ENCODE measurements at regions not wholly inside any gene's neighbourhood (a gene's known extent, or its start where the extent isn't known, plus 50 kb on each side); places are given as distances from the start of the nearest gene placed in this dataset.

GRCh38 chr10:118102121-118102520 lies 55.4 kb upstream of the RAB11FIP2 start:
- no peak for DNase-seq

- no peak for DNase-seq
Measured at GRCh38 chr10:118101501-118101900, 54.8 kb upstream of the RAB11FIP2 start.

Measured in stimulated activated CD4-positive, alpha-beta T cell treated with anti-CD3 and anti-CD28 coated beads, Interleukin-15, amount 100 ng/mL, for 24 hours (primary cell).